Astrocyte (in vitro differentiated cells and primary cell): ENCODE measurements at regions not wholly inside any gene's neighbourhood (a gene's known extent, or its start where the extent isn't known, plus 50 kb on each side); places are given as distances from the start of the nearest gene placed in this dataset.

Experiments used
- CTCF ChIP-seq: IDR thresholded peaks from 2 replicates; pipeline ENCODE4 v1.5.1; 2011; ENCODE audit warnings: low read depth, mild to moderate bottlenecking, inconsistent platforms, low read length, moderate library complexity; ENCODE audit not compliant: insufficient read depth
- EZH2 ChIP-seq: IDR thresholded peaks from 2 replicates; pipeline ENCODE4 v1.6.1; 2012; ENCODE audit warnings: mild to moderate bottlenecking, low read length, inconsistent platforms; ENCODE audit not compliant: insufficient read depth

GRCh38 chr10:7011994-7012393 is 398.8 kb downstream of the SFMBT2 start:
- TF ChIP-seq CTCF (no peak), EZH2 (no peak)
